Bronchial epithelial cell (primary cell): ENCODE measurements at regions not wholly inside any gene's neighbourhood (a gene's known extent, or its start where the extent isn't known, plus 50 kb on each side); places are given as distances from the start of the nearest gene placed in this dataset.

Experiments
- DNase-seq: peaks from one replicate; pipeline ENCODE4 v3.0.0-alpha.2; 2010; ENCODE audit warnings: low read depth
- FAIRE-seq: peaks from 2 replicates; lab custom pipeline; 2011; peaks lifted over from hg19 to GRCh38; lab: Jason Lieb, UNC
- H3K27me3 ChIP-seq: 2 replicates; pipeline ENCODE4 v1.5.1; 2011; ENCODE audit warnings: low read length; ENCODE audit not compliant: control insufficient read depth, insufficient read depth
- H3K36me3 ChIP-seq: 2 replicates; pipeline ENCODE4 v1.5.1; 2011; ENCODE audit warnings: low read length; ENCODE audit not compliant: control insufficient read depth, insufficient read depth
- H3K4me3 ChIP-seq: 2 replicates; pipeline ENCODE4 v1.5.1; 2011; ENCODE audit warnings: mild to moderate bottlenecking, low read depth, low read length, control low read depth
- CTCF ChIP-seq: IDR thresholded peaks from 2 replicates; pipeline ENCODE4 v1.5.1; 2011; ENCODE audit warnings: mild to moderate bottlenecking, moderate library complexity, low read length, control low read depth, inconsistent platforms; ENCODE audit not compliant: insufficient read depth, severe bottlenecking

- DNase-seq: no peak
- H3K36me3 ChIP-seq: no peaks in the 10 kb centered on the region
- no peak for TF ChIP-seq CTCF
- FAIRE-seq: no peak
- no peak overlapping the region for H3K4me3 ChIP-seq
- H3K27me3 ChIP-seq: no peaks in the 10 kb centered on the region
Measured at GRCh38 chr2:107259408-107260195, 373.6 kb upstream of the ST6GAL2 start.

- Histone ChIP-seq H3K4me3 (no peak overlapping the region), H3K27me3 (no peaks in the 10 kb centered on the region), H3K36me3 (no peaks in the 10 kb centered on the region)
- DNase-seq (no peak), FAIRE-seq (no peak)
- no peak for TF ChIP-seq CTCF
Measured at GRCh38 chr2:107263628-107264027, 377.7 kb upstream of the ST6GAL2 start.

- H3K27me3 ChIP-seq: no peaks in the 10 kb centered on the region
- FAIRE-seq (no peak), DNase-seq (no peak)
- H3K4me3 ChIP-seq: no peak overlapping the region
- TF ChIP-seq CTCF: no peak
- no peaks in the 10 kb centered on the region for H3K36me3 ChIP-seq
Measured at GRCh38 chr2:107264184-107264583, 378.2 kb upstream of the ST6GAL2 start.

- Histone ChIP-seq H3K4me3 (no peak overlapping the region), H3K27me3 (no peaks in the 10 kb centered on the region), H3K36me3 (no peaks in the 10 kb centered on the region)
- TF ChIP-seq CTCF: no peak
- FAIRE-seq (no peak), DNase-seq (no peak)
Measured at GRCh38 chr2:107266555-107266954, 380.6 kb upstream of the ST6GAL2 start.

GRCh38 chr2:107267086-107267485 is 381.1 kb upstream of the ST6GAL2 start:
- H3K27me3 ChIP-seq: no peaks in the 10 kb centered on the region
- no peak for FAIRE-seq
- H3K4me3 ChIP-seq: no peak overlapping the region
- no peaks in the 10 kb centered on the region for H3K36me3 ChIP-seq
- no peak for DNase-seq
- TF ChIP-seq CTCF: no peak

- no peak for FAIRE-seq
- no peak for DNase-seq
- H3K4me3 ChIP-seq: no peak overlapping the region
- no peaks in the 10 kb centered on the region for H3K36me3 ChIP-seq
- no peak for TF ChIP-seq CTCF
- no peaks in the 10 kb centered on the region for H3K27me3 ChIP-seq
Measured at GRCh38 chr2:107276034-107276433, 390.1 kb upstream of the ST6GAL2 start.
